ENCODE measurements at regions not wholly inside any gene's neighbourhood (a gene's known extent, or its start where the extent isn't known, plus 50 kb on each side); places are given as distances from the start of the nearest gene placed in this dataset.

DNA sequence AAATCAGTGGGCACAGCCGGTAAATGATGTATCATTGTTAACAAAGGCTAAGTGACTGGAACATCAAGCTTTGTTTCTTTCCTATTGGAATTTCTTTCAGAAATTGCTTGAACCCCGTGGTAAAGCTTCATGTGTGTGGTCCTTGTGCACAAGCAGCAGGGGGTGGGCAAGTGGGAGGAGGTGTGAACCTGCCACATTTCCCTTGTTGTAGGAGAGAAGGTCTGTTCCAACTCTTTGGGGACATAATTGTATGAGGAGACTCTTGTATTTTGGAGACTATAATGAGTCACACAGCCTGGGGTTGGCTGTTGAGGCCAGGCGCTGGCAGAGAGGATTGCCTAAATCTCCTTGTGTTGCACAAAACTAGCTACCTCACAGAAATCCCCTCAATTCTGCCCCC lies 620.5 kb downstream of the IRX1 start:
- ATAC-seq (ENCODE audit: poor library complexity) (no peak), DNase-seq (no peak)
- intact Hi-C loops (cut with DNase I), result no loop called here

- intact Hi-C loops (cut with DNase I), result no loop called here
- DNase-seq (no peak), ATAC-seq (ENCODE audit: poor library complexity) (no peak)
Measured at GRCh38 chr5:4220016-4220415, 624.4 kb downstream of the IRX1 start.

DNA sequence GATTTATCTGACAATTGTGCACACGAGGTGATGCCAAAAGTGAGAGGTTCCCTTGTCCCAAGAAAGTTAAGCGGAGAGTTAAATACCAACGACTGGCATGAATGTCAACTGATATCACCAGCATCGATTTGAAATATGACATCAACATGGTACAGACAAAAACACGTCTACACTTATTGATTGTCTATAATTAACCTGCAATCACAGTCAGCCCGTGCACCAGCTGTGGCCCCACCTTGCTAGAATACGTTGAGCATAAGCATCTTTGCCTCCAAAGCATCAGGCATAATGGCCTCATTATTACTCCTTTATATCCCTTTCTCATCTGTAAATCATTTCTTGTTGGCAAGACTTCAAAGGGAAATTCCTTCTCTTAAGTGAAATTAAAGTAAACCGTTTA lies 625.4 kb downstream of the IRX1 start:
- intact Hi-C loops (cut with DNase I), result no loop called here
- ATAC-seq (ENCODE audit: poor library complexity), result no peak
- no peak for DNase-seq

GRCh38 chr5:4222147-4222546 lies 626.5 kb downstream of the IRX1 start:
- DNase-seq (no peak), ATAC-seq (ENCODE audit: poor library complexity) (no peak)
- intact Hi-C loops (cut with DNase I), result no loop called here

DNA sequence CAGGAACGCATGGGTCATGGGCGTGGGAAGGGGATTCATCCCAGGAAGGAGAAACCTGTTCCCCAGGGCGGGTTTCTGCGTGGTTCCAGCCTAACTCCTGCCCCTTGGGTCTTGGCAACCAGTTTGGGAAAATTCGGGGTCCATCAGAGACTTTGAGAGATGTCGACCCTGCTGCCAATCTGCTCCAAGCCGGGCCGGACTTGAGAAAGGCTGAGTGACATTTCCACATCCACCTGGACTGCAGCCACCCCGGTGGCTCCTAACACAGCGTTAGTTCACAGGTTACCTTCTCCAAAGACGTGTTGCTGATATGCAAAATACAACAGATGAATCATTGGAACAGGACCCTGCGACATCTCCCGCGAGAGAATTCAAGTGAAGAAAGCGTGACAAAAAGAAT lies 627.2 kb downstream of the IRX1 start:
- DNase-seq (no peak), ATAC-seq (ENCODE audit: poor library complexity) (no peak)
- intact Hi-C loops (cut with DNase I), result no loop called here

- DNase-seq (no peak), ATAC-seq (ENCODE audit: poor library complexity) (no peak)
- intact Hi-C loops (cut with DNase I), result no loop called here
Measured at GRCh38 chr5:4225741-4226140, 630.1 kb downstream of the IRX1 start.

- ATAC-seq (ENCODE audit: poor library complexity) (no peak), DNase-seq (no peak)
- intact Hi-C loops (cut with DNase I), result no loop called here
Measured at GRCh38 chr5:4226565-4226964, 630.9 kb downstream of the IRX1 start.

GRCh38 chr5:4228708-4229107 lies 633.1 kb downstream of the IRX1 start:
- no peak for ATAC-seq (ENCODE audit: poor library complexity)
- no peak for DNase-seq
- intact Hi-C loops (cut with DNase I), result no loop called here

DNA sequence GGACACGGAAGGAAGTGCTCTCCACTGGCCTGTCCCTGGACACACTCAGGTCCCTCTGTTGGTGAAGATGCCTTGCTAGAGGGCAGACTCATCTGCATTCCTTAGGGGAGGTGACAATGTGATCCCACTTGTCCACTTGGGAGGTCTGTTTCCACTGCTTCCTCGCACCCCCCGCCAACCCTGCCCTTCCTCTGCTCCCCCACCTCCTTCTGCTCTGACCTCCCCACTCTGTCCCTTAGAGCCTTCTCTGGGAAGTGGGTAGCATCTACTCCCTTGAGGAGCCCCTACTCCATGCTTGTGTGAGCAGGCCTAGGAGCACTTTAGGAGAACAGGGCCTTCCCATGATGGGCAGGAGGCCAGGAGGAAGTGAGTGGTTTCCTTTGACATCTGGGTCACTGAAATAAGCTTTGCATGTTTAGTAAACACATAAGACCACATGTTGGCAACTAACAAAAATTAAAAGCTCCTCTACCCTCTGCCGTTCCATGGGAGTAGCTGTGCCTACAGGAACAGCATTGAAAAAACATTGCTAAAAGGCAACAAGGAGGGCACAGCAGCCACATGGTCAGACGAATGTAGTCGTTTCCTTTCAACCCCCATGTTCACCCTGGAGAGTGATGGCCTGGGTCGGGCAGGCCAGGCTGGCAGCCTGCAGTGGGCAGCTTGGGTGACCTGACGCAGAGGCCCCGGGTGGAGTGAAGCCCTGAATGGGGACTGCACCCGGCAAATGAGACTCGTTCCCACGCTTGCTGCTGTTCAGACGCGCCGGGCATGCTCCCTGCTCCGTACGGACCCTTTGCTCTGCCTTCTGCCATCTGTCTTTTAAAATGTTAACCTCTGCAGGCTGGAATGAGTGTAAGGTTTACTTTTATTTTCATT lies 634.0 kb downstream of the IRX1 start:
- DNase-seq (no peak), ATAC-seq (ENCODE audit: poor library complexity) (no peak)
- intact Hi-C loops (cut with DNase I), result no loop called here

- DNase-seq (no peak), ATAC-seq (ENCODE audit: poor library complexity) (no peak)
- intact Hi-C loops (cut with DNase I), result no loop called here
Measured at GRCh38 chr5:4230471-4230785, 634.8 kb downstream of the IRX1 start.

- no peak for ATAC-seq (ENCODE audit: poor library complexity)
- intact Hi-C loops (cut with DNase I), result no loop called here
- no peak for DNase-seq
Measured at GRCh38 chr5:4230786-4231641, 635.4 kb downstream of the IRX1 start.

- intact Hi-C loops (cut with DNase I), result no loop called here
- DNase-seq, result no peak
- ATAC-seq (ENCODE audit: poor library complexity), result no peak
Measured at GRCh38 chr5:4232084-4232483, 636.5 kb downstream of the IRX1 start.

DNA sequence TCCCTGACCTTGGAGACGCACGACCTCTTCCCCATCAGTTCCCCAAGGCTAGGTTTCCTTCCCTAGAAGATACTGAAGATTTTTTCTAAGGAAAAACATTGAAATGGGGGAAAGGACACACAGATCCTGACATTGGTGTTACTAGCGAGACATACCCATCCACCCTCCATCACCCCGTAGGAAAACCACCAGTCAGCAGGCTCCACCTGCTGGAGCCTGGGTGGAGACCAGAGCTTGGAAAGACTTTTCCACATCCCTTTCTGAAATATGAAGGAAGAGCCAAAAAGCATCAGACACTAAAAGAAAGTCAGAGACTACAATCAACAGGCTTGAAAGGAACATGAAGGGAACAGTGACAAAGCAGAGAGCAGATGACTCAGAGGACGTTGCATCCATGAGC lies 638.0 kb downstream of the IRX1 start:
- intact Hi-C loops (cut with DNase I), result no loop called here
- ATAC-seq (ENCODE audit: poor library complexity), result no peak
- no peak for DNase-seq

GRCh38 chr5:4243479-4244264 lies 648.0 kb downstream of the IRX1 start:
- ATAC-seq (ENCODE audit: poor library complexity) (no peak), DNase-seq (no peak)

DNA sequence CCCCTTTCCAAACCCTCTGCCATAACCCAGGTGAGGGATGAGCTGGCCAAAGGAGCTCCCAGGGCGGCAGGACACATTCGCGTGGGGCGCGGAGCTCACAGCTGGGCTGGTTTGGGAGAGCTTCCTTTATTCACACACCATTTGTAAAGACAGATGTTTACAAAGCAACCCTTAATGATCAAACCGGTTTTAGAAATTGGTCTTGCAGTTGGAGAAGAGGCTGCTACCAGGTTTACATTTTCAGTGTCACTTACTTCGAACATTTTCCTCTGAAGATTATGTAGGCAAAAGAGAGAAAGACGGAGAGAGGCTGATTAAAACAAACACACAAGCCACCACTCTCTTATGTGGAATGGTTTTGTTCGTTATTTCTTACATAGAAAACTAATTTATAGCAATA lies 648.7 kb downstream of the IRX1 start:
- intact Hi-C loops (cut with DNase I), result no loop called here
- ATAC-seq (ENCODE audit: poor library complexity) (no peak), DNase-seq (no peak)

More at GRCh38 chr5:4243479-4244264, 648.0 kb downstream of the IRX1 start:
- intact Hi-C loops (cut with DNase I), result no loop called here

DNA sequence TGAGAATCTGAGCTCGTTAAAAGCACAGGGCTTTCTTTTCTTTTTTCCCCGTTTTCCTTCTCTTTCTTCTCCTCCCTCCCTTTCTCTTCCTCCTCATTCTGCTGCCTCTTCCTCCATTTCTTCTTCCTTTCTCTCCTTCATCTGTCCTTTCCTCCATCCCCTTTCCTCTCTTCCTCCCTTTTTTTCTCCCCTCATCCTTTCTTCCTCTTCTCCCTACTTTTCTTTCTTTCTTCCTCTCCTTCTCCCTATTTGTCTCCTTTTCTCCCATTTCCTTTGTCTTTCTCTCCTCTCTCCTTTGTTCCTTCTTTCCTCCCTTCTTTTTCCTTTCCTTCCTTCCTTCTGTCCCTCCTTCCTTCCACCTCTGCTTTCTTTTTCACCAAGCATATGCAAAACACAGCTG lies 649.4 kb downstream of the IRX1 start:
- intact Hi-C loops (cut with DNase I), result no loop called here

GRCh38 chr5:4245511-4245910 lies 649.9 kb downstream of the IRX1 start:
- ATAC-seq (ENCODE audit: poor library complexity) (no peak), DNase-seq (no peak)
- intact Hi-C loops (cut with DNase I), result no loop called here

More for the DNA sequence above, 649.4 kb downstream of the IRX1 start:
- ATAC-seq (ENCODE audit: poor library complexity), result no peak
- no peak for DNase-seq

DNA sequence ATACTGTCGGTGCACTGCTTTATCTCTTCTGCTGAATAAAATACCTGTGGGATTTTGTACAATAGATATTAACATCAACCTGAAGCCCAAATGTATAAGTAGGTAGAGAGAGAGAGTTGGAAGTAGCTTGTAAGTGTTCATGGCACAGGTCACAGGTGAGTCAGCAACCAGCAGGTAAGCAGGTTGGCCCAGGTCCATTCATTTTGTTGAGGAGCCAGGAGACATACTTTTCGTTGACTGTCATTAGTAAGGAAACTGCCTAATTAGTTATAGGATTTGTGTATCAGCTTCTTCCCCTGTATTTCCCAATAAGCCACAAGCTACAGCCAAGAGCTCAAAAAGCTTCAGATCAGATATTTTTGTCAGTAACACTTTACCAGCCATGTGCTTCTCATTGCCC lies 650.8 kb downstream of the IRX1 start:
- intact Hi-C loops (cut with DNase I), result no loop called here
- DNase-seq (no peak), ATAC-seq (ENCODE audit: poor library complexity) (no peak)

DNA sequence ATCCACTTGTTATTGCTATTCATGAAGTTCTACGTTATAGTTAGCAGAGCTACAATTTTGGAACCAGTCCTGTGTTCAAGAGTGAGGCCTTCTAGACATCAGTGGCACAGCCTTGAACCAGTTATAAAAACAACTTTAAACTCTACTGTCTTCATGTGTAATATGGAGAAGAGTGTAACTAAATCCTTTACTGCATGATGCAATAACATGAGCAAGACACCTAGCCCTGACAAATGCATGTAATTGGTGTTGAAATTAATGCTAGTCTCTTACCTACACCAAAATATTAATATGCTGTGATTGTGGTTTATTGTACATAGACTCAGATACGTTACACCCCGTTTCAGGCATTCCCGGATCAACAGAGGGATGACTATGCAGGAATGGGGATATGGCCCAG lies 654.6 kb downstream of the IRX1 start:
- intact Hi-C loops (cut with DNase I), result no loop called here
- ATAC-seq (ENCODE audit: poor library complexity), result no peak
- DNase-seq, result no peak
